HEK293T (cell line): ENCODE measurements at regions not wholly inside any gene's neighbourhood (a gene's known extent, or its start where the extent isn't known, plus 50 kb on each side); places are given as distances from the start of the nearest gene placed in this dataset.

ENCODE experiments used
- CTCF ChIA-PET: fragments of 350-600 bp; formaldehyde crosslinking; extraction: SDS; loops from one replicate; lab custom pipeline; 2021; ENCODE audit warnings: antibody characterized with exemption, inconsistent platforms; lab: Yijun Ruan, JAX
- POLR2A ChIA-PET: fragments of 350-600 bp; formaldehyde crosslinking; extraction: SDS; loops from one replicate; lab custom pipeline; 2020; ENCODE audit warnings: antibody characterized with exemption, inconsistent platforms; lab: Yijun Ruan, JAX
- DNase-seq: peaks from one replicate; pipeline ENCODE4 v3.0.0; 2012; ENCODE audit warnings: mixed read lengths; ENCODE audit errors: extremely low spot score
- ARNT ChIP-seq: fragments of 450-650 bp; IDR thresholded peaks from 2 replicates; pipeline ENCODE4 v1.6.1; 2017; ENCODE audit warnings: mild to moderate bottlenecking
- BHLHE40 ChIP-seq: fragments of 450-650 bp; IDR thresholded peaks from 2 replicates; pipeline ENCODE4 v1.6.1; 2016; ENCODE audit warnings: mild to moderate bottlenecking, moderate library complexity, borderline replicate concordance
- CTBP1 ChIP-seq: fragments of 450-650 bp; IDR thresholded peaks from 2 replicates; pipeline ENCODE4 v1.6.1; 2016; ENCODE audit warnings: borderline replicate concordance
- ELF4 ChIP-seq: fragments of 450-650 bp; IDR thresholded peaks from 2 replicates; pipeline ENCODE4 v1.6.1; 2017; ENCODE audit warnings: antibody characterized with exemption
- FOXA1 ChIP-seq: fragments of 450-650 bp; IDR thresholded peaks from 2 replicates; pipeline ENCODE4 v1.6.1; 2016; ENCODE audit warnings: mild to moderate bottlenecking
- FOXK2 ChIP-seq: fragments of 450-650 bp; IDR thresholded peaks from 2 replicates; pipeline ENCODE4 v1.6.1; 2016; ENCODE audit warnings: mild to moderate bottlenecking
- FOXM1 ChIP-seq: fragments of 450-650 bp; IDR thresholded peaks from 2 replicates; pipeline ENCODE4 v1.6.1; 2017; ENCODE audit warnings: mild to moderate bottlenecking, borderline replicate concordance
- HDGF ChIP-seq: fragments of 450-650 bp; IDR thresholded peaks from 2 replicates; pipeline ENCODE4 v1.6.1; 2017; ENCODE audit warnings: antibody characterized with exemption, borderline replicate concordance
- L3MBTL2 ChIP-seq: fragments of 450-650 bp; conservative IDR thresholded peaks from 2 replicates; pipeline ENCODE4 v1.6.1; 2016; ENCODE audit warnings: mild to moderate bottlenecking
- LEF1 ChIP-seq: fragments of 450-650 bp; IDR thresholded peaks from 2 replicates; pipeline ENCODE4 v1.6.1; 2017; ENCODE audit warnings: mild to moderate bottlenecking, borderline replicate concordance
- NFRKB ChIP-seq: fragments of 450-650 bp; IDR thresholded peaks from 2 replicates; pipeline ENCODE4 v1.6.1; 2016; ENCODE audit warnings: mild to moderate bottlenecking, moderate library complexity
- SP1 ChIP-seq: fragments of 450-650 bp; IDR thresholded peaks from 2 replicates; pipeline ENCODE4 v1.6.1; 2017
- SUZ12 ChIP-seq: fragments of 450-650 bp; IDR thresholded peaks from 2 replicates; pipeline ENCODE4 v1.6.1; 2016; ENCODE audit warnings: mild to moderate bottlenecking
- TARDBP ChIP-seq: fragments of 450-650 bp; IDR thresholded peaks from 2 replicates; pipeline ENCODE4 v1.6.1; 2016
- ZNF384 ChIP-seq: fragments of 450-650 bp; IDR thresholded peaks from 2 replicates; pipeline ENCODE4 v1.6.1; 2016
- TF ChIP-seq, protein P1 (sequence below): fragments of 450-650 bp; IDR thresholded peaks from 2 replicates; pipeline ENCODE4 v1.6.1; 2016

DNA sequence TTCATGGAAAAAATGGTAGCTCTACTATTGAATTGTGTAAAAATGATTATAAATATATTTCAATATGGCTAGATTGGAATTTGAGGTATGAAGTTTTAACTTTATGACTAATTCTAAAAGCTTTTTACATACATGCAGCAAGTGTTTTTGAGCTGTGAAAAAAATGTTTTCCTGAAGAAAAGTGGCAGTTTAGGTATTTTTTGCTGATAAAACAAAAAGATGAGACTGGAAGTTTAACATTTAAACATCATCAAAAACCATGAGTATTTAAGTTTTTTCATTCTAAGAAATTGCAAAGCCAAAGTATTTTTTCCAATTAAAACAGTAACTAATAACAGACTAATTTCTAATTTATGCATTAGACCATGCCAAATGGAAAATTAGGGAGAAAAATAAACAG lies 751.1 kb downstream of the FGF9 start:
- ChIA-PET CTCF (no interaction called here), POLR2A (no interaction called here)
- TF ChIP-seq ELF4 (no peak), SUZ12 (no peak), BHLHE40 (no peak), CTBP1 (no peak), HDGF (no peak), LEF1 (no peak), NFRKB (no peak)
- no peak for DNase-seq

DNA sequence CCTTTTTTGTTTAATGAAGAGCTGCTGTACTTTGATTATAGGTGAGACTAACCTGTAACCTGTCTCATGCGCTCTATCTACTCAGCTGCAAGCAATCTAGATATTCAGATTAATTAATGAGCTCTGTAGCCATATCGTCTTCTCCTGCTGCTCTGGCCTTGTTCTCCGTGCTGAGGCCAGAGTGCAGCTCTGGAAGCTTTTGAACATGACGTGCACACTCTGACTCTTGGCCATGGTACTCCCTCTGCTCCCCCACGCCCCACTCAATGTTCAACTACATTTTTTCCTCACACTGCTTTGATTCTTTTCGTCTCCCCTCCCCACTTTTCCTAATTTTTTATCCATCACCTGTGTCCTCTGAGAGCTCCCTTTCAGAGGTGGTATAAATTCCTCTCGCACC lies 751.8 kb downstream of the FGF9 start:
- no peak for DNase-seq
- POLR2A ChIA-PET: no interaction called here
- TF ChIP-seq FOXM1 (no peak), BHLHE40 (no peak), CTBP1 (no peak), TARDBP (no peak), FOXK2 (no peak), NFRKB (no peak)
- CTCF ChIA-PET: no interaction called here

DNA sequence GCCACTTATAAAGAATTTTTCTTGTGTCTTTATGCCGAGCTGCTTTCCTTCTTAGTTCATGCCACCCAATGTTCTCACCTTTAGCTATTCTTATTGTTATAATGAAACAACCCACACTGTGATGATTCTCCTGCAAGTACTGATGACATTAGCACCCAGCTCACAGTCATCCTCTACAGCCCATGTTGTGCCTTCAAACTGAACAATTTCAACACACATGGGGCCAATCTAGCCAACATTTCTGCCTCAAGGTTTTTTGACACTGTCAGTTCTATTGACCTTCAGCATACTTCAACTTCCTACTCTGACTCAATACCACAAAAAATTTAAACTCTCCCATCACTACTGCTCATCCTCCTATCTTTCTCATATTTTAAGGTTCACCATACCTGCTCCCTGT lies 752.4 kb downstream of the FGF9 start:
- CTCF ChIA-PET: no interaction called here
- POLR2A ChIA-PET: no interaction called here
- TF ChIP-seq ARNT: no peak
- TF ChIP-seq HDGF: no peak
- TF ChIP-seq FOXK2: no peak
- no peak for TF ChIP-seq LEF1
- TF ChIP-seq BHLHE40: no peak
- no peak for TF ChIP-seq FOXM1
- no peak for TF ChIP-seq ZNF384
- TF ChIP-seq, protein P1, sequence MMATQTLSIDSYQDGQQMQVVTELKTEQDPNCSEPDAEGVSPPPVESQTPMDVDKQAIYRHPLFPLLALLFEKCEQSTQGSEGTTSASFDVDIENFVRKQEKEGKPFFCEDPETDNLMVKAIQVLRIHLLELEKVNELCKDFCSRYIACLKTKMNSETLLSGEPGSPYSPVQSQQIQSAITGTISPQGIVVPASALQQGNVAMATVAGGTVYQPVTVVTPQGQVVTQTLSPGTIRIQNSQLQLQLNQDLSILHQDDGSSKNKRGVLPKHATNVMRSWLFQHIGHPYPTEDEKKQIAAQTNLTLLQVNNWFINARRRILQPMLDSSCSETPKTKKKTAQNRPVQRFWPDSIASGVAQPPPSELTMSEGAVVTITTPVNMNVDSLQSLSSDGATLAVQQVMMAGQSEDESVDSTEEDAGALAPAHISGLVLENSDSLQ: no peak
- TF ChIP-seq TARDBP: no peak
- no peak for TF ChIP-seq SP1
- no peak for TF ChIP-seq ELF4
- no peak for TF ChIP-seq SUZ12
- no peak for TF ChIP-seq NFRKB
- no peak for TF ChIP-seq L3MBTL2
- no peak for TF ChIP-seq CTBP1
- TF ChIP-seq FOXA1: no peak
- DNase-seq: no peak

DNA sequence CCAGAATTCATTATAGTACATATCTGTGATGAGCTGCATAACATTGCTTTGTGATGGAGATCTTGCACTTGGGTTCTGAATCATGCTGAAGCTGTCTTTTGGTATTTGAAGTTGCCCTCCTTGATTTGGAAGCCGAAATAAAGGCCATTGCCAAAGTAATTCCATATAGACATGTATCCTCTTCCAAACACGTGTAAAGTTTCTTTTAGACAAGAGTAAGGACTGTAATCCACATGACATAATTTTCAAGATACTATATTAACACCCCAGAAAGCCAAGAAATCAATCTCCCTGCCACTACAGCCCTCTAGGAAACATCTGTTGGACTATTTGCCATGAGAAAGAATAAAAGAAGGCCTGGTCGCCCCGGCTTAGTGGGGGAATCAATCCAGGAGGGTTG lies 754.2 kb downstream of the FGF9 start:
- no peak for DNase-seq
- POLR2A ChIA-PET: no interaction called here
- CTCF ChIA-PET: no interaction called here
- no peak for TF ChIP-seq BHLHE40
- TF ChIP-seq FOXK2: no peak
- TF ChIP-seq NFRKB: no peak
- TF ChIP-seq ARNT: no peak
- TF ChIP-seq FOXA1: no peak
- no peak for TF ChIP-seq FOXM1
- TF ChIP-seq ELF4: no peak
- no peak for TF ChIP-seq L3MBTL2
- TF ChIP-seq ZNF384: no peak
- no peak for TF ChIP-seq HDGF
- no peak for TF ChIP-seq TARDBP
- no peak for TF ChIP-seq CTBP1
- no peak for TF ChIP-seq LEF1
- no peak for TF ChIP-seq SUZ12
- TF ChIP-seq SP1: no peak
- TF ChIP-seq, protein P1: no peak

DNA sequence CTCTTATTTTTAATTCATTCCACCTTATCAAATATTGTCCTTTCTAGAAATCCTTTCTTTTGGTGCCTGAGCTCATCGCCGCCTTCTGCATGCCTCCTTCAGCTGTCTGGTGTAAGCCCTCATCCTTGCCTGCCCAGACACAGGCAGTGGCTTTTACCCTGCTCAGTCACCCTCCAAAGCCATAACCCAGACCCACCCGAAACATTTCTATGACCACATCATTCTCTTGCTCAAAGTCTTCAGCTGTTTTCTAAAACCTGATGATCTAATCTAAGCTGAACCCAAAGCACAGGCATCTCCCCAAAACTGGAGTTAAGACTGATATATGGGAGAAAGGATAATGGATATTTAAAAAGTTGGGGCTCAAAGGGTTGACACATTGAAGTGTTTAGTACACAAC lies 753.7 kb upstream of the SGCG start:
- no peak for DNase-seq
- POLR2A ChIA-PET: no interaction called here
- CTCF ChIA-PET: no interaction called here
- no peak for TF ChIP-seq L3MBTL2
- no peak for TF ChIP-seq LEF1
- no peak for TF ChIP-seq FOXK2
- no peak for TF ChIP-seq NFRKB
- TF ChIP-seq ZNF384: no peak
- no peak for TF ChIP-seq ELF4
- TF ChIP-seq ARNT: no peak
- TF ChIP-seq FOXM1: no peak
- TF ChIP-seq BHLHE40: no peak
- no peak for TF ChIP-seq SP1
- no peak for TF ChIP-seq HDGF
- TF ChIP-seq, protein P1: no peak
- TF ChIP-seq FOXA1: no peak
- TF ChIP-seq CTBP1: no peak

DNA sequence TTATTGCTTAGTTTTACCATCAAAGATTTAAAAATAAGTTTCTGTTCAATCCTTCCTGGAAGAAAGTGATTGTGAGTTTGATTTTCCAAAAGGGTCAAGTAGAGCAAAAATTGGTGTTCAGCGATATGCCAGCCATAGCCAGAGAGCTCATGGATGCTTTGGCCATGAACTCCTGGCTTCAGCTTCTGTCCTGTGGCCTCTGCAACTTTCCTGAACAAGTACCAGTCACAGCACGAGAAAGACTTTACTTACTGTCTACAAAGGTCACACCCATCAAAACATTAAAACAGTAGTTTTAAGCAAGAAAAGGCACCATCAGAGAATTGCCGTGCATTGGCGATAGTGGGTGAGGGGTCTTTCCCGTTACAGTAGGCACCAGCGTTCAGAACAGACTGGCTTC lies 753.0 kb upstream of the SGCG start:
- no peak for DNase-seq
- TF ChIP-seq SP1 (no peak), SUZ12 (no peak), FOXA1 (no peak)
- ChIA-PET CTCF (no interaction called here), POLR2A (no interaction called here)

DNA sequence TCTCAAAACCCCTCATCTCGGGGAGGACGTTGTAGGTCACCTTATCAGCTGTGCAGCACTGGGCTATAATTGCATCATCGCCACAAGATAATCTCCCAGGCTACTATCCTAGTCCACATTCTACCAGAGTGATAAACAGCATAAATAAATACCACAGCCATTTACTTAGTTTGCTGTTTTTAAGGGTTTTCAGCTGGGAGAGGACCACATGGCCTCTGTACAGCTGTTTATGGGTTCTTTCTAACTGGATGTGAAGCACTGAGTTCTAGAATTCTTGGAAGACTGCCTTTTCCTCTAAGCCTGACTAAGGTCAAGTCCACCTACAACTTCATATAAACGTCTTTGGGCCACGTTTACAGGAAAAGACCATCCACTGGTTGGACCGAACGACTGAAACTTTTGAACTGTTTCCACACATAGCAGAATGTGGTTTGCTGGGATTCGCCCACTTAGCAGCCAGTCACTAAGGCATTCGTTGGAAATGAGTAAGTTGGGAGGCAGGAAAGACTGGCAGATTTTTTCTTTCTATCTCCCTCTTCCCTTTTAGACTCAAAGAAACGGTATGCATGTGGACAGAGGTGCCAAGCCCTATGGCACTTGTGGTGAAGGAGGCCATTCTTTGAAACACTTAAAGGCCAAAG lies 752.5 kb upstream of the SGCG start:
- POLR2A ChIA-PET: no interaction called here
- CTCF ChIA-PET: no interaction called here
- no peak for DNase-seq
- TF ChIP-seq ARNT: no peak
- TF ChIP-seq ELF4: no peak
- TF ChIP-seq FOXA1: no peak
- TF ChIP-seq TARDBP: no peak
- TF ChIP-seq, protein P1: no peak
- TF ChIP-seq NFRKB: no peak
- no peak for TF ChIP-seq ZNF384
- TF ChIP-seq L3MBTL2: no peak
- no peak for TF ChIP-seq BHLHE40
- TF ChIP-seq FOXM1: no peak
- no peak for TF ChIP-seq LEF1
- TF ChIP-seq HDGF: no peak
- TF ChIP-seq SUZ12: no peak
- no peak for TF ChIP-seq FOXK2
- no peak for TF ChIP-seq SP1
- no peak for TF ChIP-seq CTBP1
